ENCODE measurements at regions not wholly inside any gene's neighbourhood (a gene's known extent, or its start where the extent isn't known, plus 50 kb on each side); places are given as distances from the start of the nearest gene placed in this dataset.

- H3K4me1 ChIP-seq (ENCODE audit: control insufficient read depth, insufficient read depth, low read length), result no peaks in the 10 kb centered on the region
- H2AFZ ChIP-seq (ENCODE audit: control insufficient read depth, low read depth, low read length), result no peak overlapping the region
- no peaks in the 10 kb centered on the region for H4K20me1 ChIP-seq (ENCODE audit: control insufficient read depth, insufficient read depth)
- DNase-seq (ENCODE audit: low read depth, low spot score), result no peak
- TF ChIP-seq EZH2 (IDR thresholded peaks at IDR 0.05; ENCODE audit: borderline replicate concordance, control insufficient read depth, low read depth, low read length) (no peak), IKZF1 (conservative IDR thresholded peaks at IDR 0.05) (no peak), RAD21 (IDR thresholded peaks at IDR 0.05; ENCODE audit: insufficient read depth, low read depth, low read length) (no peak), ATF3 (IDR thresholded peaks at IDR 0.05; ENCODE audit: borderline replicate concordance, extremely low read depth, low read depth, low read length) (no peak)
- H3K79me2 ChIP-seq (ENCODE audit: control insufficient read depth, insufficient read depth, low read length), result no peaks in the 10 kb centered on the region
- H3K4me3 ChIP-seq, result no peak overlapping the region
- intact Hi-C loops (cut with micrococcal nuclease; ENCODE audit: unreplicated experiment), result no loop called here
- ChIA-PET CTCF (interaction anchor here (1.0 to 3.7 kb wide), 4 partner anchors 14 to 20 kb away, joined by 3 to 28 read pairs (median 4); no protein-coding TSS in a partner anchor), RAD21 (ENCODE audit: unreplicated experiment) (no interaction called here), SMC1A (ENCODE audit: uncharacterized antibody, unreplicated experiment) (interaction anchor here (0.8 to 2.9 kb wide), 4 partner anchors 13 to 23 kb away, joined by 3 to 17 read pairs (median 3); no protein-coding TSS in a partner anchor), POLR2A (no interaction called here)
- no peak for ATAC-seq
- H3K36me3 ChIP-seq (ENCODE audit: control insufficient read depth in 2 of 2, insufficient read depth in 2 of 2, low read length in 1 of 2), result no peaks in the 10 kb centered on the region
- in situ Hi-C loops (cut with MboI), result no loop called here
- H3K4me2 ChIP-seq (ENCODE audit: control insufficient read depth, insufficient read depth), result no peak overlapping the region
- H3K27ac ChIP-seq (ENCODE audit: control insufficient read depth, insufficient read depth), result no peak overlapping the region
- no peaks in the 10 kb centered on the region for H3K9me3 ChIP-seq (replicated peaks; ENCODE audit: control insufficient read depth, insufficient read depth, low read length)
- no peak overlapping the region for H3K9ac ChIP-seq (ENCODE audit: control insufficient read depth, insufficient read depth, low read length)
- H3K27me3 ChIP-seq (replicated peaks in 1 of 2; ENCODE audit: control insufficient read depth in 2 of 2, insufficient read depth in 2 of 2, low read length in 1 of 2), result no peaks in the 10 kb centered on the region
- BruUV-seq (replicated peaks), result no TSS peak
- no peak for FAIRE-seq
- 0% methylated on average over 2 of the region's 2 CpGs for WGBS (ENCODE audit: insufficient coverage, insufficient replicate concordance, low lambda C conversion rate, missing lambda C conversion rate)
Measured at GRCh38 chr3:102691507-102691906, 256.7 kb downstream of the ZPLD1 start.

- Histone ChIP-seq H3K79me2 (ENCODE audit: control insufficient read depth, insufficient read depth, low read length) (no peaks in the 10 kb centered on the region), H3K9me3 (replicated peaks; ENCODE audit: control insufficient read depth, insufficient read depth, low read length) (no peaks in the 10 kb centered on the region), H3K4me2 (ENCODE audit: control insufficient read depth, insufficient read depth) (no peak overlapping the region), H3K36me3 (ENCODE audit: control insufficient read depth in 2 of 2, insufficient read depth in 2 of 2, low read length in 1 of 2) (no peaks in the 10 kb centered on the region), H4K20me1 (ENCODE audit: control insufficient read depth, insufficient read depth) (no peaks in the 10 kb centered on the region), H3K4me1 (ENCODE audit: control insufficient read depth, insufficient read depth, low read length) (no peaks in the 10 kb centered on the region), H3K9ac (ENCODE audit: control insufficient read depth, insufficient read depth, low read length) (no peak overlapping the region), H3K4me3 (no peak overlapping the region), H3K27me3 (replicated peaks in 1 of 2; ENCODE audit: control insufficient read depth in 2 of 2, insufficient read depth in 2 of 2, low read length in 1 of 2) (no peaks in the 10 kb centered on the region), H2AFZ (ENCODE audit: control insufficient read depth, low read depth, low read length) (no peak overlapping the region), H3K27ac (ENCODE audit: control insufficient read depth, insufficient read depth) (no peak overlapping the region)
- ATAC-seq, result no peak
- RAD21 ChIA-PET (ENCODE audit: unreplicated experiment), result no interaction called here
- POLR2A ChIA-PET, result no interaction called here
- CTCF ChIA-PET, result no interaction called here
- intact Hi-C loops (cut with micrococcal nuclease; ENCODE audit: unreplicated experiment), result no loop called here
- in situ Hi-C loops (cut with MboI), result no loop called here
- no TSS peak for BruUV-seq (replicated peaks)
- 0% methylated on average over 5 of the region's 5 CpGs for whole genome bisulfite sequencing (ENCODE audit: insufficient coverage, insufficient replicate concordance, low lambda C conversion rate, missing lambda C conversion rate)
- SMC1A ChIA-PET (ENCODE audit: uncharacterized antibody, unreplicated experiment), result interaction anchor here (1.1 kb wide), 1 partner anchor 41 kb away, joined by 3 read pairs; no protein-coding TSS in a partner anchor
- DNase-seq (ENCODE audit: low read depth, low spot score), result no peak
- no peak for FAIRE-seq
- TF ChIP-seq ZNF24 (IDR thresholded peaks at IDR 0.05) (no peak), PAX5 (IDR thresholded peaks at IDR 0.05; ENCODE audit: borderline replicate concordance, low read depth, low read length) (no peak)
Measured at GRCh38 chr3:102699104-102699818, 264.4 kb downstream of the ZPLD1 start.
